Liver (tissue), 8 donors: ENCODE measurements at regions not wholly inside any gene's neighbourhood (a gene's known extent, or its start where the extent isn't known, plus 50 kb on each side); places are given as distances from the start of the nearest gene placed in this dataset.

ENCODE experiments used
- DNase-seq: peaks from one replicate; pipeline ENCODE4 v3.0.0-alpha.2; 2017; ENCODE audit warnings: low spot score
- H3K27ac ChIP-seq, 2 donors: one replicate each; pipeline ENCODE4 v1.7.0; 2013; ENCODE audit warnings: inconsistent platforms in 2 of 2, low read length in 2 of 2, control low read depth in 1 of 2, low read depth in 1 of 2, mild to moderate bottlenecking in 1 of 2
- H3K27me3 ChIP-seq, 4 donors: one replicate each; pipeline versions ENCODE4 v1.6.1 to v1.7.0; 2013; ENCODE audit warnings: low read length in 3 of 4, inconsistent platforms in 1 of 4, mild to moderate bottlenecking in 1 of 4, moderate library complexity in 1 of 4; ENCODE audit not compliant: control insufficient read depth in 4 of 4, insufficient read depth in 4 of 4
- H3K36me3 ChIP-seq, 4 donors: one replicate each; pipeline versions ENCODE4 v1.6.1 to v1.7.0; 2013; ENCODE audit warnings: low read length in 3 of 4, mild to moderate bottlenecking in 3 of 4, low read depth in 1 of 4, moderate library complexity in 1 of 4; ENCODE audit not compliant: control insufficient read depth in 4 of 4, insufficient read depth in 3 of 4
- H3K4me1 ChIP-seq, 4 donors: one replicate each; pipeline versions ENCODE4 v1.6.1 to v1.7.0; 2013; ENCODE audit warnings: low read length in 3 of 4, mild to moderate bottlenecking in 3 of 4, moderate library complexity in 1 of 4; ENCODE audit not compliant: control insufficient read depth in 4 of 4, insufficient read depth in 4 of 4
- H3K4me3 ChIP-seq, 3 donors: one replicate each; pipeline versions ENCODE4 v1.6.1 to v1.7.0; 2013; ENCODE audit warnings: low read length in 3 of 3, control low read depth in 1 of 3, low read depth in 1 of 3, mild to moderate bottlenecking in 1 of 3
- H3K9ac ChIP-seq, 2 donors: one replicate each; pipeline ENCODE4 v1.7.0; 2013; ENCODE audit warnings: low read length in 2 of 2, mild to moderate bottlenecking in 2 of 2, moderate library complexity in 2 of 2, control low read depth in 1 of 2, low read depth in 1 of 2
- H3K9me3 ChIP-seq, 4 donors: one replicate each; pipeline versions ENCODE4 v1.6.1 to v1.7.0; 2013; ENCODE audit warnings: low read length in 3 of 4; ENCODE audit not compliant: control insufficient read depth in 4 of 4
- ATF3 ChIP-seq: IDR thresholded peaks from 2 replicates; pipeline ENCODE4 v1.6.1; 2016; ENCODE audit warnings: antibody characterized with exemption
- CTCF ChIP-seq: fragments of 150-350 bp; IDR thresholded peaks from 2 replicates; pipeline ENCODE4 v1.5.1; 2017; ENCODE audit warnings: improper control_type of control experiment, low read depth, low read length; ENCODE audit not compliant: missing input control
- EGR1 ChIP-seq, 2 donors: IDR thresholded peaks; 2 replicates each; pipeline ENCODE4 v1.6.1; 2016 to 2018; ENCODE audit warnings: antibody characterized with exemption in 2 of 2, low read depth in 2 of 2
- FOXA2 ChIP-seq: IDR thresholded peaks from 2 replicates; pipeline ENCODE4 v1.6.1; 2016; ENCODE audit warnings: antibody characterized with exemption
- HNF4G ChIP-seq: IDR thresholded peaks from 2 replicates; pipeline ENCODE4 v1.6.1; 2016; ENCODE audit warnings: antibody characterized with exemption
- JUND ChIP-seq, 2 donors: IDR thresholded peaks; 2 replicates each; pipeline ENCODE4 v1.6.1; 2016; ENCODE audit warnings: antibody characterized with exemption in 2 of 2
- MAX ChIP-seq: IDR thresholded peaks from 2 replicates; pipeline ENCODE4 v1.6.1; 2016; ENCODE audit warnings: antibody characterized with exemption
- NR2F2 ChIP-seq: IDR thresholded peaks from 2 replicates; pipeline ENCODE4 v1.6.1; 2016; ENCODE audit warnings: antibody characterized with exemption
- RAD21 ChIP-seq, 2 donors: IDR thresholded peaks; 2 replicates each; pipeline ENCODE4 v1.6.1; 2016; ENCODE audit warnings: antibody characterized with exemption in 2 of 2, mild to moderate bottlenecking in 2 of 2
- REST ChIP-seq: IDR thresholded peaks from 2 replicates; pipeline ENCODE4 v1.6.1; 2016; ENCODE audit warnings: antibody characterized with exemption, mild to moderate bottlenecking
- RXRA ChIP-seq, 2 donors: IDR thresholded peaks; 2 replicates each; pipeline ENCODE4 v1.6.1; 2017 to 2018; ENCODE audit warnings: antibody characterized with exemption in 2 of 2, mild to moderate bottlenecking in 1 of 2
- SP1 ChIP-seq: IDR thresholded peaks from 2 replicates; pipeline ENCODE4 v1.6.1; 2018; ENCODE audit warnings: antibody characterized with exemption, mild to moderate bottlenecking
- TAF1 ChIP-seq: conservative IDR thresholded peaks from 2 replicates; pipeline ENCODE4 v1.6.1; 2016; ENCODE audit warnings: antibody characterized with exemption, mild to moderate bottlenecking
- YY1 ChIP-seq: IDR thresholded peaks from 2 replicates; pipeline ENCODE4 v1.6.1; 2016; ENCODE audit warnings: antibody characterized with exemption, mild to moderate bottlenecking
- ZBTB33 ChIP-seq: IDR thresholded peaks from 2 replicates; pipeline ENCODE4 v1.6.1; 2016; ENCODE audit warnings: antibody characterized with exemption
- WGBS: extraction: QIAGEN DNeasy Blood & Tissue Kit; methylation state at CpG from one replicate; pipeline ENCODE4 v1.1.7; 2013; 5-methylcytosine and 5-hydroxymethylcytosine counted together
- donor health status: healthy.
- donor health status: healthy.
- donor health status: healthy.
- donor health status: healthy.
- donor health status: healthy.

GRCh38 chr11:121886996-121887395 lies 229.0 kb downstream of the BLID start:
- no peak overlapping the region for H3K27ac ChIP-seq

GRCh38 chr11:121886005-121886734 lies 229.8 kb downstream of the BLID start:
- no peaks in the 10 kb centered on the region for H3K27me3 ChIP-seq
- H3K4me1 ChIP-seq, result no peaks in the 10 kb centered on the region
- H3K27ac ChIP-seq, result no peak overlapping the region
- WGBS, result 72% methylated on average over 8 of the region's 8 CpGs
- DNase-seq, result no peak
- TF ChIP-seq FOXA2 (no peak), CTCF (no peak), EGR1 (IDR thresholded peaks at IDR 0.05; ENCODE audit: low read depth in 2 of 2) (no peak), REST (no peak), NR2F2 (no peak), SP1 (no peak), ZBTB33 (no peak)
- no peak overlapping the region for H3K9ac ChIP-seq
- no peak overlapping the region for H3K4me3 ChIP-seq
- no peaks in the 10 kb centered on the region for H3K9me3 ChIP-seq
- no peaks in the 10 kb centered on the region for H3K36me3 ChIP-seq

More at GRCh38 chr11:121886996-121887395, 229.0 kb downstream of the BLID start:
- no peak for DNase-seq
- WGBS, result 94% methylated on average over 2 of the region's 2 CpGs
- H3K27me3 ChIP-seq, result no peaks in the 10 kb centered on the region
- H3K9me3 ChIP-seq, result no peaks in the 10 kb centered on the region
- TF ChIP-seq SP1 (no peak), JUND (IDR thresholded peaks at IDR 0.05) (no peak)
- H3K4me3 ChIP-seq, result no peak overlapping the region
- H3K4me1 ChIP-seq, result no peaks in the 10 kb centered on the region
- H3K9ac ChIP-seq, result no peak overlapping the region
- no peaks in the 10 kb centered on the region for H3K36me3 ChIP-seq

GRCh38 chr11:121884626-121885025 lies 231.4 kb downstream of the BLID start:
- WGBS, result 90% methylated on average over 2 of the region's 2 CpGs
- no peaks in the 10 kb centered on the region for H3K36me3 ChIP-seq
- no peaks in the 10 kb centered on the region for H3K9me3 ChIP-seq
- no peak overlapping the region for H3K9ac ChIP-seq
- H3K27ac ChIP-seq, result no peak overlapping the region
- H3K27me3 ChIP-seq, result no peaks in the 10 kb centered on the region
- no peaks in the 10 kb centered on the region for H3K4me1 ChIP-seq
- H3K4me3 ChIP-seq, result no peak overlapping the region
- DNase-seq, result no peak
- TF ChIP-seq RAD21 (IDR thresholded peaks at IDR 0.05) (no peak), SP1 (no peak), MAX (no peak), TAF1 (no peak), FOXA2 (no peak), EGR1 (IDR thresholded peaks at IDR 0.05; ENCODE audit: low read depth in 2 of 2) (no peak), REST (no peak), JUND (IDR thresholded peaks at IDR 0.05) (no peak), ATF3 (no peak), YY1 (no peak), RXRA (IDR thresholded peaks at IDR 0.05) (no peak), NR2F2 (no peak), HNF4G (no peak)
